HepG2 (cell line): ENCODE measurements at regions not wholly inside any gene's neighbourhood (a gene's known extent, or its start where the extent isn't known, plus 50 kb on each side); places are given as distances from the start of the nearest gene placed in this dataset.

Experiments
- DBP ChIP-seq: sonication (generic); formaldehyde crosslinking; IDR thresholded peaks from 2 replicates; pipeline ENCODE4 v1.4.0; 2020; ENCODE audit warnings: missing genetic modification reagents; ENCODE audit errors: not compliant biosample characterization
- DDIT3 ChIP-seq: sonication (generic); formaldehyde crosslinking; IDR thresholded peaks from 2 replicates; pipeline ENCODE4 v1.4.0; 2020; ENCODE audit warnings: mild to moderate bottlenecking, missing genetic modification reagents
- FOSL1 ChIP-seq: sonication (generic); formaldehyde crosslinking; IDR thresholded peaks from 2 replicates; pipeline ENCODE4 v1.9.0; 2021; ENCODE audit warnings: missing genetic modification reagents, borderline replicate concordance
- HOXA7 ChIP-seq: sonication (generic); formaldehyde crosslinking; IDR thresholded peaks from 2 replicates; pipeline ENCODE4 v1.8.1; 2022; ENCODE audit warnings: mild to moderate bottlenecking, missing genetic modification reagents, moderate library complexity
- JUNB ChIP-seq: sonication (generic); formaldehyde crosslinking; IDR thresholded peaks from 2 replicates; pipeline ENCODE4 v1.8.0; 2022; ENCODE audit warnings: missing genetic modification reagents, mild to moderate bottlenecking, borderline replicate concordance
- KLF11 ChIP-seq: IDR thresholded peaks from 2 replicates; pipeline ENCODE4 v1.6.1; 2016; ENCODE audit warnings: missing compliant biosample characterization
- KLF9 ChIP-seq: IDR thresholded peaks from 2 replicates; pipeline ENCODE4 v1.6.1; 2016; ENCODE audit warnings: low read depth
- NFIC ChIP-seq: IDR thresholded peaks from 2 replicates; pipeline ENCODE4 v1.6.1; 2012; ENCODE audit warnings: mild to moderate bottlenecking, low read length, inconsistent platforms
- TBP ChIP-seq: sonication (generic); formaldehyde crosslinking; IDR thresholded peaks from 2 replicates; pipeline ENCODE4 v1.5.0; 2020; ENCODE audit warnings: missing genetic modification reagents
- TBX2 ChIP-seq: sonication (generic); formaldehyde crosslinking; IDR thresholded peaks from 2 replicates; pipeline ENCODE4 v1.5.0; 2020; ENCODE audit warnings: missing genetic modification reagents, mild to moderate bottlenecking, borderline replicate concordance
- YY1 ChIP-seq: IDR thresholded peaks from 2 replicates; pipeline ENCODE4 v1.6.1; 2011; ENCODE audit warnings: low read length, low read depth, moderate library complexity, mild to moderate bottlenecking; ENCODE audit not compliant: insufficient read depth, insufficient replicate concordance
- ZNF329 ChIP-seq: sonication (generic); formaldehyde crosslinking; IDR thresholded peaks from 2 replicates; pipeline ENCODE4 v1.9.0; 2021; ENCODE audit warnings: low read depth, mild to moderate bottlenecking, missing genetic modification reagents
- ZNF335 ChIP-seq: sonication (generic); formaldehyde crosslinking; IDR thresholded peaks from 2 replicates; pipeline ENCODE4 v1.4.0; 2020; ENCODE audit warnings: missing genetic modification reagents
- ZNF367 ChIP-seq: sonication (generic); formaldehyde crosslinking; IDR thresholded peaks from 2 replicates; pipeline ENCODE4 v1.4.0; 2020; ENCODE audit warnings: missing genetic modification reagents, borderline replicate concordance
- ZNF484 ChIP-seq: sonication (generic); formaldehyde crosslinking; IDR thresholded peaks from 2 replicates; pipeline ENCODE4 v1.5.1; 2020; ENCODE audit warnings: mild to moderate bottlenecking, low read depth, missing genetic modification reagents, borderline replicate concordance
- ZNF589 ChIP-seq: sonication (generic); formaldehyde crosslinking; conservative IDR thresholded peaks from 2 replicates; pipeline ENCODE4 v1.8.0; 2022; ENCODE audit warnings: mild to moderate bottlenecking, moderate library complexity, missing genetic modification reagents
- ZNF687 ChIP-seq: sonication (generic); formaldehyde crosslinking; IDR thresholded peaks from 2 replicates; pipeline ENCODE4 v1.5.1; 2020; ENCODE audit warnings: mild to moderate bottlenecking, missing genetic modification reagents, moderate library complexity
- ZNF740 ChIP-seq: sonication (generic); formaldehyde crosslinking; IDR thresholded peaks from 2 replicates; pipeline ENCODE4 v1.4.0; 2020; ENCODE audit warnings: missing genetic modification reagents
- ZNF770 ChIP-seq: sonication (generic); formaldehyde crosslinking; IDR thresholded peaks from 2 replicates; pipeline ENCODE4 v1.5.0; 2020; ENCODE audit warnings: mild to moderate bottlenecking, missing genetic modification reagents
- ZNF790 ChIP-seq: sonication (generic); formaldehyde crosslinking; IDR thresholded peaks from 2 replicates; pipeline ENCODE4 v1.8.0; 2022; ENCODE audit warnings: missing genetic modification reagents, mild to moderate bottlenecking, borderline replicate concordance

GRCh38 chr21:39033878-39034589, 149.2 kb downstream of the PSMG1 start (continued):
- TF ChIP-seq DBP (CRISPR knock-in tag) (peak; percentile 81), ZNF329 (0 out of 2 replicates have a peak, but pooled peaks have one; percentile 60), ZNF367 (CRISPR knock-in tag) (no peak), YY1 (peak; percentile 72), TBX2 (peak; percentile 100), NFIC (peak; percentile 92), ZNF484 (no peak), ZNF790 (CRISPR knock-in tag) (peak; percentile 77; the same call in 1 of the 2 replicates), ZNF687 (peak; percentile 99), JUNB (peak; percentile 35; the same call in 1 of the 2 replicates), TBP (CRISPR knock-in tag) (0 out of 2 replicates have a peak, but pooled peaks have one; percentile 61), FOSL1 (no peak), ZNF335 (CRISPR knock-in tag) (peak; percentile 73; the same call in 1 of the 2 replicates), DDIT3 (no peak), KLF9 (no peak), ZNF589 (CRISPR knock-in tag) (0 out of 2 replicates have a peak, but pooled peaks have one; percentile 58), KLF11 (CRISPR knock-in tag) (peak; percentile 82; the same call in 1 of the 2 replicates), ZNF740 (CRISPR knock-in tag) (no peak; the same call in 1 of the 2 replicates), ZNF770 (CRISPR knock-in tag) (no peak), HOXA7 (CRISPR knock-in tag) (no peak)
